ENCODE measurements at regions not wholly inside any gene's neighbourhood (a gene's known extent, or its start where the extent isn't known, plus 50 kb on each side); places are given as distances from the start of the nearest gene placed in this dataset.

- TF ChIP-seq POLR2A (IDR thresholded peaks at IDR 0.05) (no peak), CTCF (IDR thresholded peaks at IDR 0.05) (no peak), POLR2AphosphoS5 (IDR thresholded peaks at IDR 0.05) (no peak)
These were observed 195.8 kb upstream of the FN1 start for GRCh38 chr2:215631696-215632095.
